HPDE6-E6E7 (cell line): ENCODE measurements at regions not wholly inside any gene's neighbourhood (a gene's known extent, or its start where the extent isn't known, plus 50 kb on each side); places are given as distances from the start of the nearest gene placed in this dataset.
A peak's percentile ranks its signal among the peaks of the same experiment; 100 is the strongest.

Source experiments
- DNase-seq: peaks from one replicate; pipeline ENCODE4 v3.0.0; 2011; ENCODE audit warnings: missing footprints; ENCODE audit errors: extremely low spot score

- no peak for DNase-seq
These were observed 1026.3 kb upstream of the PABPC4L start for GRCh38 chr4:135227842-135228241.

- DNase-seq = no peak
These were observed 1024.0 kb upstream of the PABPC4L start for GRCh38 chr4:135225551-135225950.

GRCh38 chr4:135210341-135210740 lies 1008.8 kb upstream of the PABPC4L start:
- DNase-seq = no peak

GRCh38 chr4:135207531-135207930 lies 1005.9 kb upstream of the PABPC4L start:
- DNase-seq = no peak

GRCh38 chr4:135204311-135204710 lies 1002.7 kb upstream of the PABPC4L start:
- no peak for DNase-seq

GRCh38 chr4:135201081-135201480 lies 999.5 kb upstream of the PABPC4L start:
- DNase-seq = no peak

GRCh38 chr4:135197641-135198040 lies 996.1 kb upstream of the PABPC4L start:
- DNase-seq = no peak

- DNase-seq = no peak
These were observed 992.9 kb upstream of the PABPC4L start for GRCh38 chr4:135194477-135194876.

- DNase-seq = no peak
These were observed 991.4 kb upstream of the PABPC4L start for GRCh38 chr4:135192751-135193535.

- no peak for DNase-seq
These were observed 990.0 kb upstream of the PABPC4L start for GRCh38 chr4:135191596-135191995.

GRCh38 chr4:135186002-135186401 lies 984.4 kb upstream of the PABPC4L start:
- DNase-seq = no peak

GRCh38 chr4:135185256-135185655 lies 983.7 kb upstream of the PABPC4L start:
- DNase-seq = no peak

GRCh38 chr4:135184715-135185114 lies 983.1 kb upstream of the PABPC4L start:
- no peak for DNase-seq

- no peak for DNase-seq
These were observed 975.7 kb upstream of the PABPC4L start for GRCh38 chr4:135177321-135177720.

GRCh38 chr4:135166661-135167060 lies 965.1 kb upstream of the PABPC4L start:
- DNase-seq = no peak

- no peak for DNase-seq
These were observed 963.0 kb upstream of the PABPC4L start for GRCh38 chr4:135164601-135165000.

- no peak for DNase-seq
These were observed 942.9 kb upstream of the PABPC4L start for GRCh38 chr4:135144498-135144897.

GRCh38 chr4:135124196-135124595 lies 922.6 kb upstream of the PABPC4L start:
- DNase-seq = no peak

- DNase-seq = no peak
These were observed 922.0 kb upstream of the PABPC4L start for GRCh38 chr4:135123632-135124031.

GRCh38 chr4:135122457-135122856 lies 920.9 kb upstream of the PABPC4L start:
- no peak for DNase-seq

GRCh38 chr4:135120195-135120594 lies 918.6 kb upstream of the PABPC4L start:
- DNase-seq = no peak

GRCh38 chr4:135114079-135114478 lies 912.5 kb upstream of the PABPC4L start:
- DNase-seq = no peak

- peak; percentile 40 for DNase-seq
These were observed 896.5 kb upstream of the PABPC4L start for GRCh38 chr4:135098061-135098460.

- no peak for DNase-seq
These were observed 871.8 kb upstream of the PABPC4L start for GRCh38 chr4:135073389-135073788.
